B cell (primary cell): ENCODE measurements at regions not wholly inside any gene's neighbourhood (a gene's known extent, or its start where the extent isn't known, plus 50 kb on each side); places are given as distances from the start of the nearest gene placed in this dataset.

Experiments
- CTCF ChIP-seq: fragments of 200-600 bp; IDR thresholded peaks from one replicate; pipeline ENCODE4 v1.8.0; 2022; ENCODE audit warnings: antibody characterized with exemption, mild to moderate bottlenecking
- EZH2 ChIP-seq: IDR thresholded peaks from 2 replicates; pipeline ENCODE4 v1.6.1; 2012; ENCODE audit warnings: borderline replicate concordance, low read depth, mild to moderate bottlenecking, moderate library complexity, low read length; ENCODE audit not compliant: insufficient read depth, poor library complexity, severe bottlenecking

GRCh38 chr5:89946508-89946907 lies 463.0 kb downstream of the CETN3 start:
- no peak for TF ChIP-seq CTCF
- no peak for TF ChIP-seq EZH2
